ELF-1 (cell line): ENCODE measurements at regions not wholly inside any gene's neighbourhood (a gene's known extent, or its start where the extent isn't known, plus 50 kb on each side); places are given as distances from the start of the nearest gene placed in this dataset.

Experiments
- DNase-seq: peaks from one replicate; pipeline ENCODE4 v3.0.0-alpha.2; 2016; ENCODE audit warnings: low read depth, low spot score

GRCh38 chr12:126558219-126558618, 1493.0 kb downstream of the AACS start:
- no peak for DNase-seq

GRCh38 chr12:126558810-126559209, 1493.6 kb downstream of the AACS start:
- no peak for DNase-seq

- no peak for DNase-seq
These were observed 1501.8 kb downstream of the AACS start for GRCh38 chr12:126567016-126567415.

GRCh38 chr12:126569706-126570105, 1504.5 kb downstream of the AACS start:
- DNase-seq, result no peak

GRCh38 chr12:126570566-126570965, 1505.3 kb downstream of the AACS start:
- DNase-seq, result no peak

GRCh38 chr12:126572170-126572569, 1506.9 kb downstream of the AACS start:
- no peak for DNase-seq

- DNase-seq, result no peak
These were observed 1516.4 kb downstream of the AACS start for GRCh38 chr12:126581655-126582054.

GRCh38 chr12:126582231-126582630, 1517.0 kb downstream of the AACS start:
- DNase-seq, result no peak

GRCh38 chr12:126588586-126589249, 1523.5 kb downstream of the AACS start:
- no peak for DNase-seq

GRCh38 chr12:126591533-126591932, 1526.3 kb downstream of the AACS start:
- no peak for DNase-seq

GRCh38 chr12:126601184-126602170, 1536.2 kb downstream of the AACS start:
- no peak for DNase-seq

- no peak for DNase-seq
These were observed 1537.4 kb downstream of the AACS start for GRCh38 chr12:126602612-126603011.

- DNase-seq, result no peak
These were observed 1541.9 kb downstream of the AACS start for GRCh38 chr12:126607157-126607556.

- no peak for DNase-seq
These were observed 1542.6 kb downstream of the AACS start for GRCh38 chr12:126607867-126608266.

GRCh38 chr12:126608607-126609175, 1543.5 kb downstream of the AACS start:
- DNase-seq, result no peak

GRCh38 chr12:126616441-126616840, 1551.2 kb downstream of the AACS start:
- DNase-seq, result no peak

GRCh38 chr12:126617312-126617711, 1552.1 kb downstream of the AACS start:
- DNase-seq, result peak; percentile 20

GRCh38 chr12:126627596-126627995, 1562.4 kb downstream of the AACS start:
- no peak for DNase-seq

- no peak for DNase-seq
These were observed 1571.6 kb downstream of the AACS start for GRCh38 chr12:126636821-126637220.

- no peak for DNase-seq
These were observed 1579.2 kb downstream of the AACS start for GRCh38 chr12:126644236-126645020.

- DNase-seq, result no peak
These were observed 1582.8 kb downstream of the AACS start for GRCh38 chr12:126648074-126648473.

- DNase-seq, result no peak
These were observed 1585.9 kb downstream of the AACS start for GRCh38 chr12:126651133-126651532.
